OCI-LY7 (cell line): ENCODE measurements at regions not wholly inside any gene's neighbourhood (a gene's known extent, or its start where the extent isn't known, plus 50 kb on each side); places are given as distances from the start of the nearest gene placed in this dataset.

Experiments
- EZH2phosphoT487 ChIP-seq: fragments of 200-600 bp; sonication (generic); IDR thresholded peaks from 2 replicates; pipeline ENCODE4 v1.6.1; 2018; ENCODE audit warnings: low read depth, borderline replicate concordance, mild to moderate bottlenecking, mixed run types, antibody characterized with exemption, low read length, moderate library complexity, mixed read lengths
- TF ChIP-seq, protein P1 (sequence below): fragments of 200-600 bp; sonication (generic); conservative IDR thresholded peaks from 2 replicates; pipeline ENCODE4 v1.5.1; 2014; ENCODE audit warnings: mild to moderate bottlenecking, antibody characterized with exemption, low read length, moderate library complexity, mixed read lengths

DNA sequence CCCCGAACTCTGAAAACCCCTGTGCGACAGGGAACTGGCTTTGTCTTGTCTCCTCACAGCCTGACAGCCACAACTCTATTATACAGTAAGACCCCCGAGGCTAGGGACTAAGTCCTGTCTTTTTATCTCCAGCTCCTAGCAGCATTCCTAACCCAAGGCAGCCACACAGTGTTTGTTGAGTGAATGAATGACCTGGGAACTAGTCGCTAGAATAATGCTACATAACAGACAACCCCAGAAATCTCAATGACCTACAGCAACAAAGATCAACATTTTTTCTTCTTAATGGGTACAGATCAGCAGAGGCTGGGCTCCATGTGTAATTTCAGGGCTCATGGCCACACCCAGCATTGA is 71.4 kb upstream of the TNRC6C start:
- TF ChIP-seq, protein P1, sequence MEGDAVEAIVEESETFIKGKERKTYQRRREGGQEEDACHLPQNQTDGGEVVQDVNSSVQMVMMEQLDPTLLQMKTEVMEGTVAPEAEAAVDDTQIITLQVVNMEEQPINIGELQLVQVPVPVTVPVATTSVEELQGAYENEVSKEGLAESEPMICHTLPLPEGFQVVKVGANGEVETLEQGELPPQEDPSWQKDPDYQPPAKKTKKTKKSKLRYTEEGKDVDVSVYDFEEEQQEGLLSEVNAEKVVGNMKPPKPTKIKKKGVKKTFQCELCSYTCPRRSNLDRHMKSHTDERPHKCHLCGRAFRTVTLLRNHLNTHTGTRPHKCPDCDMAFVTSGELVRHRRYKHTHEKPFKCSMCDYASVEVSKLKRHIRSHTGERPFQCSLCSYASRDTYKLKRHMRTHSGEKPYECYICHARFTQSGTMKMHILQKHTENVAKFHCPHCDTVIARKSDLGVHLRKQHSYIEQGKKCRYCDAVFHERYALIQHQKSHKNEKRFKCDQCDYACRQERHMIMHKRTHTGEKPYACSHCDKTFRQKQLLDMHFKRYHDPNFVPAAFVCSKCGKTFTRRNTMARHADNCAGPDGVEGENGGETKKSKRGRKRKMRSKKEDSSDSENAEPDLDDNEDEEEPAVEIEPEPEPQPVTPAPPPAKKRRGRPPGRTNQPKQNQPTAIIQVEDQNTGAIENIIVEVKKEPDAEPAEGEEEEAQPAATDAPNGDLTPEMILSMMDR = no peak
- TF ChIP-seq EZH2phosphoT487 = no peak
